ENCODE measurements at regions not wholly inside any gene's neighbourhood (a gene's known extent, or its start where the extent isn't known, plus 50 kb on each side); places are given as distances from the start of the nearest gene placed in this dataset.

DNA sequence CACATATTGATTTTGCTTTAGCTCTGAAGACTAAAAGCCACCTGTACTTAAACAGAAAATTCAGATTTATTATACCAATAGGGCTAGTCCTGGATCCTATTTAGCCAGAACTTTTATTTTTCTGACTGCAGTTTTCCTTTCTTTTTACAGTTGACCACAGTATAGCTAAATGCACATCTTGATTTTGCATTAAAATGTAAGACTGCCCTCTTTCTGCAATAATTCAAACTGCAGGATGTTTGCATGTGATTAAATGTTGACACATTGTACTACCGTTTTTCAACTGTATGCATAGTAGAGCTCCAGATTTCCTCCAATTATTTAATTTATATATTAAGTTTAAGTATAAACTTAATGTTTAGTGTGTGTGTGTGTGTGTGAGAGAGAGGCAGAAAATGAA is 1262.9 kb downstream of the SUCLG1 start:
- TF ChIP-seq, protein P1, sequence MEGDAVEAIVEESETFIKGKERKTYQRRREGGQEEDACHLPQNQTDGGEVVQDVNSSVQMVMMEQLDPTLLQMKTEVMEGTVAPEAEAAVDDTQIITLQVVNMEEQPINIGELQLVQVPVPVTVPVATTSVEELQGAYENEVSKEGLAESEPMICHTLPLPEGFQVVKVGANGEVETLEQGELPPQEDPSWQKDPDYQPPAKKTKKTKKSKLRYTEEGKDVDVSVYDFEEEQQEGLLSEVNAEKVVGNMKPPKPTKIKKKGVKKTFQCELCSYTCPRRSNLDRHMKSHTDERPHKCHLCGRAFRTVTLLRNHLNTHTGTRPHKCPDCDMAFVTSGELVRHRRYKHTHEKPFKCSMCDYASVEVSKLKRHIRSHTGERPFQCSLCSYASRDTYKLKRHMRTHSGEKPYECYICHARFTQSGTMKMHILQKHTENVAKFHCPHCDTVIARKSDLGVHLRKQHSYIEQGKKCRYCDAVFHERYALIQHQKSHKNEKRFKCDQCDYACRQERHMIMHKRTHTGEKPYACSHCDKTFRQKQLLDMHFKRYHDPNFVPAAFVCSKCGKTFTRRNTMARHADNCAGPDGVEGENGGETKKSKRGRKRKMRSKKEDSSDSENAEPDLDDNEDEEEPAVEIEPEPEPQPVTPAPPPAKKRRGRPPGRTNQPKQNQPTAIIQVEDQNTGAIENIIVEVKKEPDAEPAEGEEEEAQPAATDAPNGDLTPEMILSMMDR (conservative IDR thresholded peaks at IDR 0.05; ENCODE audit: low read depth, low read length) = peak; percentile 78
- no peak for TF ChIP-seq EZH2 (IDR thresholded peaks at IDR 0.05; ENCODE audit: low read length, unreplicated experiment)
